ENCODE measurements at regions not wholly inside any gene's neighbourhood (a gene's known extent, or its start where the extent isn't known, plus 50 kb on each side); places are given as distances from the start of the nearest gene placed in this dataset.
"Not testable (repeated sequence)": the region's sequence is repeated elsewhere in the genome, so short reads cannot be mapped to it uniquely, and the experiment has no call there.

- DNase-seq, result no peak
Observed at GRCh38 chr3:159668990-159669476, 319.6 kb upstream of the IL12A start.

DNA sequence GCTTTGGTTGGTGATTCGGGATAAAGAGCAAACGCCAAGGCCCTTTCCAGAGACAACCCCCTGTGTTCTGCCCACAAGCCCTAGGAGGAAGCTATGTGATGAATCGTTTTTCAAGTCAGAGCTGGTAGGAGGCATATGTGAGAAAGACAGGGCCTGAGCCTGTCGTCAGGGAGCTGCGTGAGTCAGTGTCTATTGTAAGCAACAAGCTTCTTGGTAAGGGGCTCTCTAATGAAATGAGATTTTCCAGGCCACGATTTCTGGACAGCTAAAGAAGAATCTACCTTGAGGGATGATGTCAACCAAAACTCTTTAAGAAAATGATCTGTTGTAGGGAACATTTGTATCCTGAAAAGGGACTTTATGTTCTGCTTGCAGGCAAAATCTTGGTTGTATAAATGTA lies 318.9 kb upstream of the IL12A start:
- no peak for DNase-seq

- no peak for DNase-seq
Observed at GRCh38 chr3:159672728-159673688, 315.6 kb upstream of the IL12A start.

DNA sequence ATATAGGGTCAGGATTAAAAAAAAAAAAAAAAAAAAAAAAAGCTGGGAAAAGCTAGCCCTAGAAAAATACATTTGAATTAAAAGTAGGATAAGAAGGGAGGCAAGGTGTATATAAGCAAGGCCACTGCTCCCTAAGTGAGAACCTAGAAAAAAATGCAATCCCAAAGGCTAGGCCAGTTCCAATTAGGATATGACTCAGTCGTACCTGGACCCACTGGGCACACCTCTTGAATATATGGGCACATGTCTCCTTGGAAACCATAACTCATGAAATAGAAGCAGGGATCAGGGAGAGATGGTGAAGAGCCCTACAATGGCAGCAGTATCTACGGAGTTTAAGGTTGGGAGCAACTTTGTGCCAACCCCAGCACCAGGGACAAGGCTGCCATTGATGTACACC lies 314.1 kb upstream of the IL12A start:
- no peak for DNase-seq

DNA sequence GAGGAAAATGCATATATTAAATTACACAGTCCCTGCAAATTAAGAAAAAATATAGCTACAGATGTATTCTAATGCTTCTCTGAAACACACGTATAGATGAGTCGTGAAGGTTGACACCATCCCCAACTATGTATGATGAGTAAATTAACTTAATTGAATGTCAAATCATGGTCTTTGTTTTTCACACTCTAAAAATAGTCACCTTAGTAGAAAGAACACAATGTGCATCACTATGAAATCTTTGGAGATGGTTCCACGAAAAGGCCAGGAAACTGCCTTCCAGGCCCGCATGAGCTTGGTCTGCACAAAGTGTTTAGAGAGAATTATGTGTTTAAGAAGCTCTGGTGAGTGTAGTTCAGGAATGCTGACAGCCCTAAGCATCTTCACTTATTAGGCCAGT lies 313.4 kb upstream of the IL12A start:
- no peak for DNase-seq

DNA sequence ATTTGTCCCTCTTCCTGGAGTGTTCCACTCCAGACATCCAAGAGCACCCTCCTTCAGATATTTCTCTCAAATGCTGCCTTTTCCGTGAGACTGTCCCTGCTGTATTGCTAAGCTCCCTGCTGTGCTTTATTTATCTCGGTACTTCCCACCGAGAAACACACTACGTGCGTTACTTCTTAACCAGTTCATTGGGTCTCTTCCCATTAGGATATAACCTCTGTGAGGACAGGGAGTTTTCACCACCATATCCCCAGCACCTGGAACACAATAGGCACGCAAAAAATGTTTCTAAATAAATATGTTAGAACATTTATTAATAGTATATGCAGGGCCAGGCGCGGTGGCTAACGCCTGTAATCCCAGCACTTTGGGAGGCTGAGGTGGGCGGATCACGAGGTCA lies 308.7 kb upstream of the IL12A start:
- no peak for DNase-seq

DNA sequence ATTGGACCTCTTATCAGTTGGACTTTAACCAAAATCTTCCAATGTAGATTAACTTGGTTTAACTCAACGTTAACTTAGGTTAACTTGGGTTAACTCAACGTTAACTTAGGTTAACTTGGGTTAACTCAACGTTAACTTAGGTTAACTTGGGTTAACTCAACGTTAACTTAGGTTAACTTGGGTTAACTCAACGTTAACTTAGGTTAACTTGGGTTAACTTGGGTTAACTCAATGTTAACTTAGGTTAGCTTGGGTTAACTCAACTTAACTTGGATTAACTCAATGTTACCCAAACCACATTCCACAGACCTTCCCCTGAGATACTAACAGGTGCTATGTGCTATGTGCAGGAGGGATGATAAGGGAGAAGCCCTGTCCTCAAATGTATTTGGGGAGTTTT lies 306.9 kb upstream of the IL12A start:
- DNase-seq, result not testable (repeated sequence)

- DNase-seq, result no peak
Observed at GRCh38 chr3:159685801-159686200, 302.8 kb upstream of the IL12A start.

DNA sequence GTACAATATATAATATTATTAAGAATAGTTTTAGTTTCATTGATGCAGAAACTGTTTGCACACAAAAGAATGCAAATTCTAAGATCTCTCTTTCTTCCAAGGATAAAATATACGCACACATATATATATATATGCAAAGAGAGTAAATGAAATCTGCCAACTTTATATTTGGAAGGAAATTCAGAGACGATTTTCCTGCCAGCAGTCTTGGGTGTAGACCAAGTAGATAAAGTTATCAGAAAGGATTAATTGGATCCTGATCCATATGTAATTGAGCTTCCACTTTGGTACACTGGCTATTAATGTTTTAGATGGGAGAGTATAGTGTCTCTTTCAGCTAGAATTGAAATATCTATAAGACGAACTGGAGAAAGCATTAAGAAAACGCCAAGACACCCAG lies 295.4 kb upstream of the IL12A start:
- no peak for DNase-seq

GRCh38 chr3:159711560-159712333 lies 276.9 kb upstream of the IL12A start:
- no peak for DNase-seq

DNA sequence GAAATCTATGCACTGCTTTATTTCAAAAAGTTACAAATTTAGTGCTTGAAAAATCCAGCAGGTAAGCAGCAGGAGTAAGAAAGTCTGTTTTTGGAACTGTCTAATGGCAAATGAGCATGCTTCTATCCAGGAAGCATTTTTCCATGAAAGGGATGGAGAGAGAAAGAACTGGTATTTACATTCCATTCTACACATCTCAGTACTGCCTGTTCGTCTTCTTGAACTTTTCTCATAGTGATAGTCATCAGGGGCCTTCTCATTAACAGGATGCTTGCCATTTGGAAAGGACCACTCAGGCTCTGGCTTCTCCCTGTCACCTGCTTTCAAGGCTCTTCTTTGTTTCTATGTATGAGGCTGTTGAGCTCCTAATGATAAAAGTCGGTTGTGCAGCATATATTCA lies 267.3 kb upstream of the IL12A start:
- no peak for DNase-seq

- DNase-seq, result no peak
Observed at GRCh38 chr3:159723295-159723694, 265.3 kb upstream of the IL12A start.

DNA sequence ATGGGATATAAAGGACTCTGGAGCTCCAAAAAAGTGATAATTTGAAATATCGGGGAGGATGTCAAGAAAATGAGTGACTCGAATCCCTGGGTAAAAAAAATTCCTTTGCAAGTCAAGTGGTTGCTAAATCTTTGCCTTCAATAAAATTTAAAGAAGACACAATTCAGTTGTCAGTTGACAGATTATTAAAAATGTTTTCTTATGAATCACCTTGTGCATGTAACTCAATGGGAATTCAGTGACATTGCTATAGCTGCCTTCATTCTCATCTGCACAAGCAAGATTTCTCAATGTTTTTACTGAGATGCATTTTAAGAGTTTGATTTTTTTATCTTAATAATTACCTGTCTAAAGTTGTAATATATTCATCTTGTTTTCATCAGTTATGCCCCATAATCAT lies 264.0 kb upstream of the IL12A start:
- DNase-seq, result no peak

GRCh38 chr3:159726231-159726964 lies 262.2 kb upstream of the IL12A start:
- no peak for DNase-seq

DNA sequence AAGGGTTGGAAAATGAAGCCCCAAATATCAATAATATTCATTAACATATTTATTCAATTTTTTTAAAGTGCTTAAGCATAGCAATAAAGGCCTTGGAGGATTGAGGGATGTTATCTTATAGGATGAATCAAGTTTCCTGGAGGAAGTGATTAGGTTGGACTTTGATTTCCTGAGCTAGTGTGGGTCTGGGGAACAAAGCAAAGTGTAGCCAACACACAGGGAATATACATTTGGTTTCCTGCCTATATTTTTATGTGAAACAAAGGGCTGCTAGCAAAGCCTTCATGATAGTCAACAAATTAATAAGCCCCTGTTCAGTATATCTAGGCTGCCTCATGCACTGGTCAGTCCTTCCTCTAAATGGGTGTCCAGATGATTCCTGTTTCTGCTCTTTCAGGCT lies 261.1 kb upstream of the IL12A start:
- no peak for DNase-seq

- DNase-seq, result no peak
Observed at GRCh38 chr3:159731254-159731653, 257.4 kb upstream of the IL12A start.

- no peak for DNase-seq
Observed at GRCh38 chr3:159732172-159733111, 256.2 kb upstream of the IL12A start.

DNA sequence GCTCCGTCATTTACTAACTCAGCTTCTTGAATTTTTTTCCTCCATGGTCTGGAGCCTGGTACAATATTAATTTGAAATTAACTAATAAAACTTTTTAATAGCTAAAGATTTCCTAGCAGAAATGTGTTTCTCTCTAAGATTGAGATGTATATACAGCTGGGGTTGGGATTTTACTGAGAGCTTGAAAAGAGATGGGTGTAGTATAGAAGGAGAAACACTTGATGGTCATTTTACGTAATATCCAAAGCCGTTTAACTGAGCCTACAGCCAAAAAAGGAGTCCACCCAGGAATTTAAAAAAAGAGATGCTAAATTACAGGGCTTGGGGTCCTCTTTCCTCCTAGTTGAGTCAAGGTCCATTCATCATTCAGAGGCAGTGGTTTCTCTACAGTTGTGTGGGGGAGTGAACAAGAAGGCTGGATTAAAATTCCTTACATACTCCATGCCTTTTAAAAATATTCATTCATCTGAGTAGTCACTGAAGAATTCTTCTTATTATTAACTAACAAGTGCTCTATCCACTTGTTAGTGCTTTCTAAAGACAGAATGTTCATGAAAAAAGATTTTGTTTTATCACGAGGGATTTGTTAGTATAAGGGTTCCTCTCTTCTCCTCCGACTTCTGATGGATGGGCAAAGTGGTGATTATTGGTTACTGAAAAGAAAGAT lies 255.3 kb upstream of the IL12A start:
- DNase-seq, result no peak

GRCh38 chr3:159734681-159735080 lies 254.0 kb upstream of the IL12A start:
- DNase-seq, result no peak

DNA sequence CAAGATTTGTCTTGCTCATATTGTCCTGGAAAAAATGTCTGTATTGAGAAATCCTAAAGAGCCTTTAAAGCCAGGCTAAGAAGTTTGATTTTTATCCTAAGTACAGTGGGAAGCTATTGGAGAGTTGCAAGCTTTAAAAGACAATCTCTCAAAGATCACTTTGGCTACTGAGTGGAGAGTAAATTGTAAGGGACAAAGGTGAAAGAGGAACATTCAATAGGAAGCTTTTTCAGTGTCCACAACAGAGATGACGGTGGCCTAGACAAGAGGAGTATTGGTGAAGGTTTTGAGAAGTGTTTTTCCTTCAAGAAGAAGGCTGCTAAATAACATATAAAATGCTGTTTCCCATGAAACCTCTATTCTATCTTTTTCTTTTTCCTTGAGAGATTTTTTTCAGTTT lies 249.5 kb upstream of the IL12A start:
- DNase-seq, result no peak

DNA sequence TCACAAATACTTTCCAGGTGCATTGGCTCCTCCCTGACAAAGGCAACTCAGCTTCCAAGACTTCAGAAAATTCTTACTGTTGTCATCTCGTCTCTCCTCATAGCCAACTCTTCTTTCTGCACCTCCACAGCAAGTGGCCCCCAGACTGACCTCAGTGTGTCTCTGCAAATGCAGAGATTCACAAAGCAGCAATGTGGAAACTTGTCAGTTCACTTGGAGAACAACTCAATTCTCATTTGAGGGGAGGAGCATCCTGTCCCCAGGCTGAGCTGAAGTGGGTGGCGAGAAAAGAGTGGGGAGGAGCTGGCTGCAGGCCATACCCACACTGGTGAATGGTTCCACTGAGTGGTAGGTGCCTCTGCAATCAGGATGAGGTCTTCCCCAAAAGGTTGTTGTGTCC lies 248.7 kb upstream of the IL12A start:
- no peak for DNase-seq

DNA sequence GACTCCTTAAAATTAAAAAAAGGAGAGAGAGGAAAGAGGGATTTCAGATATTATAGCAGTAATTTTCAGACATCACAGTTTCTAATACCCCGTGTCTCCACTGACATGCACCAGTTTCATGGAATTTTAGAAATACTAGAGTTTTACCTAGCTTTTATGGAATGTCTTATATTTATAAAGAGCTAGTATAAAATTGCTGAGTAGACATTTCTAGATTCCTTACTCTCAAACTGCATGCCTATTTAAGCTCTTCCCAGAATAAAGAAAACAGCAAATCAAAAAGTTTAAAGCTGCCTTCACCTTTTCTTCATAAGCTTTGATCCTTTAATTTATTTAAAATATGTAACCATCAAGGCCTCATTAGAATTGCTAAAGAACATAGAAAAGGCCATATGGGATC lies 247.4 kb upstream of the IL12A start:
- no peak for DNase-seq
